ENCODE measurements at regions not wholly inside any gene's neighbourhood (a gene's known extent, or its start where the extent isn't known, plus 50 kb on each side); places are given as distances from the start of the nearest gene placed in this dataset.

DNA sequence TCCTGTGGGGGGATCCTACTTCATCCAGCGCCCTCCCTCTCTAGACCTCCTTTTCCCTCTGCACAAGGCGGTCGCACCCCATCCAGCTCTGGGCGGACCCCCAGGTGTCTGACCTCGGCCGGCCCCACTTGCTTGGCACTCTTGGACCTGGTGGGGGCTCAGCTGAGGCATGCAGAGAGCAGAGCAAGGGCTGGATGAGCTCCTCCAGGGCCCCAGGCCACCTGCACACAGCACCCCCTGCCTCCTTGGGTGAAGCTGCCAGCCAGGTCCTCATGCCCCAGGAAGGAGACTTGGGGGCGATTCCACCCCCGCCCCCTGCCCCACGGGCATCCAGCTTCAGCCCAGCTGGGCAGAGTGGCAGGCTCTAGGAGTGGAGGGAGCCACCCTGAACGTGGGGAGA is 159.4 kb upstream of the GSE1 start:
- TF ChIP-seq, protein P1, sequence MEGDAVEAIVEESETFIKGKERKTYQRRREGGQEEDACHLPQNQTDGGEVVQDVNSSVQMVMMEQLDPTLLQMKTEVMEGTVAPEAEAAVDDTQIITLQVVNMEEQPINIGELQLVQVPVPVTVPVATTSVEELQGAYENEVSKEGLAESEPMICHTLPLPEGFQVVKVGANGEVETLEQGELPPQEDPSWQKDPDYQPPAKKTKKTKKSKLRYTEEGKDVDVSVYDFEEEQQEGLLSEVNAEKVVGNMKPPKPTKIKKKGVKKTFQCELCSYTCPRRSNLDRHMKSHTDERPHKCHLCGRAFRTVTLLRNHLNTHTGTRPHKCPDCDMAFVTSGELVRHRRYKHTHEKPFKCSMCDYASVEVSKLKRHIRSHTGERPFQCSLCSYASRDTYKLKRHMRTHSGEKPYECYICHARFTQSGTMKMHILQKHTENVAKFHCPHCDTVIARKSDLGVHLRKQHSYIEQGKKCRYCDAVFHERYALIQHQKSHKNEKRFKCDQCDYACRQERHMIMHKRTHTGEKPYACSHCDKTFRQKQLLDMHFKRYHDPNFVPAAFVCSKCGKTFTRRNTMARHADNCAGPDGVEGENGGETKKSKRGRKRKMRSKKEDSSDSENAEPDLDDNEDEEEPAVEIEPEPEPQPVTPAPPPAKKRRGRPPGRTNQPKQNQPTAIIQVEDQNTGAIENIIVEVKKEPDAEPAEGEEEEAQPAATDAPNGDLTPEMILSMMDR (IDR thresholded peaks at IDR 0.05; ENCODE audit: poor library complexity): no peak
- no peak for TF ChIP-seq EZH2 (IDR thresholded peaks at IDR 0.05; ENCODE audit: borderline replicate concordance)

Data from hepatocyte (in vitro differentiated cells).